Loucy (cell line): ENCODE measurements at regions not wholly inside any gene's neighbourhood (a gene's known extent, or its start where the extent isn't known, plus 50 kb on each side); places are given as distances from the start of the nearest gene placed in this dataset.

ENCODE experiments used
- H2AFZ ChIP-seq: fragments of 200-600 bp; sonication (generic); 2 replicates; pipeline ENCODE4 v1.6.0; 2016; ENCODE audit warnings: antibody characterized with exemption, mild to moderate bottlenecking, low read length, moderate library complexity
- H3F3A ChIP-seq: fragments of 200-600 bp; 2 replicates; pipeline ENCODE4 v1.6.0; 2016; ENCODE audit warnings: antibody characterized with exemption, low read depth, mild to moderate bottlenecking
- H3K27me3 ChIP-seq: fragments of 200-600 bp; sonication (generic); 2 replicates; pipeline ENCODE4 v1.6.1; 2014; ENCODE audit warnings: low read length, mild to moderate bottlenecking; ENCODE audit not compliant: insufficient read depth, poor library complexity, severe bottlenecking
- H3K36me3 ChIP-seq: fragments of 200-600 bp; sonication (generic); 2 replicates; pipeline ENCODE4 v1.6.1; 2016; ENCODE audit warnings: low read length; ENCODE audit not compliant: insufficient read depth
- H3K4me1 ChIP-seq: fragments of 200-600 bp; sonication (generic); 2 replicates; pipeline ENCODE4 v1.5.1; 2014; ENCODE audit warnings: low read length, mild to moderate bottlenecking; ENCODE audit not compliant: insufficient read depth, poor library complexity, severe bottlenecking
- H3K4me2 ChIP-seq: fragments of 200-600 bp; sonication (generic); 2 replicates; pipeline ENCODE4 v1.6.0; 2014; ENCODE audit warnings: antibody characterized with exemption, low read length, low read depth, mild to moderate bottlenecking; ENCODE audit not compliant: poor library complexity, severe bottlenecking
- H3K4me3 ChIP-seq: fragments of 200-600 bp; sonication (generic); 2 replicates; pipeline ENCODE4 v1.5.1; 2014; ENCODE audit warnings: low read length, mild to moderate bottlenecking, mixed read lengths; ENCODE audit not compliant: poor library complexity, severe bottlenecking
- H3K79me2 ChIP-seq: fragments of 200-600 bp; sonication (generic); 2 replicates; pipeline ENCODE4 v1.6.1; 2014; ENCODE audit warnings: low read length; ENCODE audit not compliant: insufficient read depth
- H3K9ac ChIP-seq: fragments of 200-600 bp; sonication (generic); 2 replicates; pipeline ENCODE4 v1.6.0; 2014; ENCODE audit warnings: mild to moderate bottlenecking, low read depth, low read length, moderate library complexity; ENCODE audit not compliant: poor library complexity, severe bottlenecking
- H3K9me2 ChIP-seq: fragments of 200-600 bp; sonication (generic); replicated peaks from 2 replicates; pipeline ENCODE4 v1.6.1; 2016; ENCODE audit warnings: low read depth, low read length, mixed read lengths
- H3K9me3 ChIP-seq: fragments of 200-600 bp; sonication (generic); 2 replicates; pipeline ENCODE4 v1.6.1; 2014; ENCODE audit warnings: mild to moderate bottlenecking, antibody characterized with exemption, low read length, low read depth; ENCODE audit not compliant: insufficient read depth
- H4K20me1 ChIP-seq: fragments of 200-600 bp; sonication (generic); 2 replicates; pipeline ENCODE4 v1.6.0; 2014; ENCODE audit warnings: antibody characterized with exemption, low read length, mild to moderate bottlenecking; ENCODE audit not compliant: insufficient read depth, poor library complexity, severe bottlenecking
- EZH2phosphoT487 ChIP-seq: fragments of 200-600 bp; IDR thresholded peaks from 2 replicates; pipeline ENCODE4 v1.6.1; 2018; ENCODE audit warnings: antibody characterized with exemption, mild to moderate bottlenecking, moderate library complexity, borderline replicate concordance
- TF ChIP-seq, protein P1 (sequence below): fragments of 200-600 bp; sonication (generic); conservative IDR thresholded peaks from 2 replicates; pipeline ENCODE4 v1.5.1; 2014; ENCODE audit warnings: mild to moderate bottlenecking, antibody characterized with exemption, low read length

GRCh38 chr9:20087481-20087880 lies 298.6 kb upstream of the SLC24A2 start:
- H3F3A ChIP-seq, result no peaks in the 10 kb centered on the region
- no peak for TF ChIP-seq EZH2phosphoT487
- TF ChIP-seq, protein P1, sequence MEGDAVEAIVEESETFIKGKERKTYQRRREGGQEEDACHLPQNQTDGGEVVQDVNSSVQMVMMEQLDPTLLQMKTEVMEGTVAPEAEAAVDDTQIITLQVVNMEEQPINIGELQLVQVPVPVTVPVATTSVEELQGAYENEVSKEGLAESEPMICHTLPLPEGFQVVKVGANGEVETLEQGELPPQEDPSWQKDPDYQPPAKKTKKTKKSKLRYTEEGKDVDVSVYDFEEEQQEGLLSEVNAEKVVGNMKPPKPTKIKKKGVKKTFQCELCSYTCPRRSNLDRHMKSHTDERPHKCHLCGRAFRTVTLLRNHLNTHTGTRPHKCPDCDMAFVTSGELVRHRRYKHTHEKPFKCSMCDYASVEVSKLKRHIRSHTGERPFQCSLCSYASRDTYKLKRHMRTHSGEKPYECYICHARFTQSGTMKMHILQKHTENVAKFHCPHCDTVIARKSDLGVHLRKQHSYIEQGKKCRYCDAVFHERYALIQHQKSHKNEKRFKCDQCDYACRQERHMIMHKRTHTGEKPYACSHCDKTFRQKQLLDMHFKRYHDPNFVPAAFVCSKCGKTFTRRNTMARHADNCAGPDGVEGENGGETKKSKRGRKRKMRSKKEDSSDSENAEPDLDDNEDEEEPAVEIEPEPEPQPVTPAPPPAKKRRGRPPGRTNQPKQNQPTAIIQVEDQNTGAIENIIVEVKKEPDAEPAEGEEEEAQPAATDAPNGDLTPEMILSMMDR, result no peak
- H3K9me3 ChIP-seq, result no peaks in the 10 kb centered on the region
- no peak overlapping the region for H3K9ac ChIP-seq
- no peaks in the 10 kb centered on the region for H3K79me2 ChIP-seq
- H3K27me3 ChIP-seq, result no peaks in the 10 kb centered on the region
- no peak overlapping the region for H3K4me2 ChIP-seq
- H3K4me3 ChIP-seq, result no peak overlapping the region
- no peak overlapping the region for H2AFZ ChIP-seq
- H3K36me3 ChIP-seq, result no peaks in the 10 kb centered on the region
- H4K20me1 ChIP-seq, result no peaks in the 10 kb centered on the region
- peaks cover 10% of the 10 kb centered on the region for H3K4me1 ChIP-seq
- H3K9me2 ChIP-seq, result no peaks in the 10 kb centered on the region

GRCh38 chr9:20085842-20086241 lies 297.0 kb upstream of the SLC24A2 start:
- no peaks in the 10 kb centered on the region for H3K79me2 ChIP-seq
- H3K36me3 ChIP-seq, result no peaks in the 10 kb centered on the region
- H3K27me3 ChIP-seq, result no peaks in the 10 kb centered on the region
- TF ChIP-seq EZH2phosphoT487, result no peak
- TF ChIP-seq, protein P1, result no peak
- H3K4me1 ChIP-seq, result peaks cover 10% of the 10 kb centered on the region
- no peak overlapping the region for H3K4me3 ChIP-seq
- H3K9ac ChIP-seq, result no peak overlapping the region
- no peaks in the 10 kb centered on the region for H3K9me2 ChIP-seq
- H2AFZ ChIP-seq, result peak overlapping the region; percentile 64
- H3K9me3 ChIP-seq, result no peaks in the 10 kb centered on the region
- no peak overlapping the region for H3K4me2 ChIP-seq
- no peaks in the 10 kb centered on the region for H4K20me1 ChIP-seq
- no peaks in the 10 kb centered on the region for H3F3A ChIP-seq

GRCh38 chr9:20084125-20084524 lies 295.3 kb upstream of the SLC24A2 start:
- Histone ChIP-seq H3K4me1 (peaks cover 6% of the 10 kb centered on the region), H3K36me3 (no peaks in the 10 kb centered on the region), H3K79me2 (no peaks in the 10 kb centered on the region), H4K20me1 (no peaks in the 10 kb centered on the region), H3K4me2 (no peak overlapping the region), H3F3A (no peaks in the 10 kb centered on the region), H3K27me3 (no peaks in the 10 kb centered on the region), H3K9me3 (no peaks in the 10 kb centered on the region), H3K4me3 (no peak overlapping the region), H3K9me2 (no peaks in the 10 kb centered on the region), H3K9ac (no peak overlapping the region), H2AFZ (no peak overlapping the region)
- no peak for TF ChIP-seq EZH2phosphoT487
- TF ChIP-seq, protein P1, result no peak
